Fibroblast of peridontal ligament (primary cell): ENCODE measurements at regions not wholly inside any gene's neighbourhood (a gene's known extent, or its start where the extent isn't known, plus 50 kb on each side); places are given as distances from the start of the nearest gene placed in this dataset.
"Not testable (repeated sequence)": the region's sequence is repeated elsewhere in the genome, so short reads cannot be mapped to it uniquely, and the experiment has no call there.

Source experiments
- DNase-seq: peaks from one replicate; pipeline ENCODE4 v3.0.0-alpha.2; 2010; ENCODE audit errors: extremely low read depth

GRCh38 chr9:97179616-97180015 is 127.8 kb upstream of the CCDC180 start:
- DNase-seq: no peak

GRCh38 chr9:97176206-97176605 is 131.3 kb upstream of the CCDC180 start:
- no peak for DNase-seq

- DNase-seq: peak; percentile 2
Measured at GRCh38 chr9:97168174-97168573, 129.2 kb upstream of the CTSV start.

GRCh38 chr9:97166496-97167138 is 127.7 kb upstream of the CTSV start:
- not testable (repeated sequence) for DNase-seq

GRCh38 chr9:97160255-97160654 is 121.3 kb upstream of the CTSV start:
- DNase-seq: no peak

GRCh38 chr9:97158722-97159121 is 119.8 kb upstream of the CTSV start:
- not testable (repeated sequence) for DNase-seq

- DNase-seq: not testable (repeated sequence)
Measured at GRCh38 chr9:97155441-97155840, 116.5 kb upstream of the CTSV start.

GRCh38 chr9:97153967-97154366 is 115.0 kb upstream of the CTSV start:
- DNase-seq: no peak

GRCh38 chr9:97153160-97153559 is 114.2 kb upstream of the CTSV start:
- DNase-seq: not testable (repeated sequence)

GRCh38 chr9:97150471-97150870 is 111.5 kb upstream of the CTSV start:
- not testable (repeated sequence) for DNase-seq

- DNase-seq: not testable (repeated sequence)
Measured at GRCh38 chr9:97148428-97148827, 109.5 kb upstream of the CTSV start.

GRCh38 chr9:97145680-97146079 is 106.7 kb upstream of the CTSV start:
- DNase-seq: not testable (repeated sequence)

- DNase-seq: no peak
Measured at GRCh38 chr9:97140566-97140965, 101.6 kb upstream of the CTSV start.

- DNase-seq: no peak
Measured at GRCh38 chr9:97136421-97136820, 97.5 kb upstream of the CTSV start.

GRCh38 chr9:97133966-97134365 is 95.0 kb upstream of the CTSV start:
- DNase-seq: not testable (repeated sequence)

GRCh38 chr9:97132865-97133264 is 93.9 kb upstream of the CTSV start:
- DNase-seq: no peak

GRCh38 chr9:97130864-97131263 is 91.9 kb upstream of the CTSV start:
- DNase-seq: not testable (repeated sequence)

GRCh38 chr9:97130387-97130786 is 91.4 kb upstream of the CTSV start:
- not testable (repeated sequence) for DNase-seq

- no peak for DNase-seq
Measured at GRCh38 chr9:97128919-97129318, 90.0 kb upstream of the CTSV start.

GRCh38 chr9:97124256-97124655 is 85.3 kb upstream of the CTSV start:
- DNase-seq: no peak

- DNase-seq: no peak
Measured at GRCh38 chr9:97110696-97111095, 71.8 kb upstream of the CTSV start.

- peak; percentile 8 for DNase-seq
Measured at GRCh38 chr9:97109194-97109811, 70.4 kb upstream of the CTSV start.

GRCh38 chr9:97105220-97105619 is 66.3 kb upstream of the CTSV start:
- peak; percentile 4 for DNase-seq
